ENCODE measurements at regions not wholly inside any gene's neighbourhood (a gene's known extent, or its start where the extent isn't known, plus 50 kb on each side); places are given as distances from the start of the nearest gene placed in this dataset.

- Histone ChIP-seq H3K4me3 (ENCODE audit: low read depth, low read length, poor library complexity, severe bottlenecking) (no peak overlapping the region), H3K4me2 (ENCODE audit: low read length) (no peak overlapping the region), H3K27ac (ENCODE audit: low read depth, low read length, poor library complexity, severe bottlenecking) (no peak overlapping the region), H3K27me3 (ENCODE audit: insufficient read depth, low read length) (no peaks in the 10 kb centered on the region), H3K4me1 (ENCODE audit: insufficient read depth, low read length, severe bottlenecking) (no peaks in the 10 kb centered on the region), H2AFZ (ENCODE audit: low read length) (no peak overlapping the region), H3K36me3 (ENCODE audit: insufficient read depth, low read length) (no peaks in the 10 kb centered on the region), H3K79me2 (ENCODE audit: insufficient read depth, low read length) (no peaks in the 10 kb centered on the region), H3F3A (ENCODE audit: insufficient read depth, low read length) (no peaks in the 10 kb centered on the region), H3K9me2 (ENCODE audit: low read depth, low read length) (no peaks in the 10 kb centered on the region), H3K9ac (ENCODE audit: low read length) (no peak overlapping the region), H3K9me3 (ENCODE audit: low read length) (no peaks in the 10 kb centered on the region), H4K20me1 (ENCODE audit: insufficient read depth, low read length) (no peaks in the 10 kb centered on the region)
- no peak for TF ChIP-seq CTCF (IDR thresholded peaks at IDR 0.05; ENCODE audit: low read length)
- no peak for TF ChIP-seq EZH2 (IDR thresholded peaks at IDR 0.05; ENCODE audit: borderline replicate concordance, low read length)
These were observed 432.7 kb upstream of the VSTM2A start for GRCh38 chr7:54109501-54109900.

- no peaks in the 10 kb centered on the region for H3K9me3 ChIP-seq (ENCODE audit: low read length)
- no peak overlapping the region for H3K9ac ChIP-seq (ENCODE audit: low read length)
- no peak overlapping the region for H3K27ac ChIP-seq (ENCODE audit: low read depth, low read length, poor library complexity, severe bottlenecking)
- no peaks in the 10 kb centered on the region for H3K4me1 ChIP-seq (ENCODE audit: insufficient read depth, low read length, severe bottlenecking)
- no peaks in the 10 kb centered on the region for H3K27me3 ChIP-seq (ENCODE audit: insufficient read depth, low read length)
- H4K20me1 ChIP-seq (ENCODE audit: insufficient read depth, low read length): no peaks in the 10 kb centered on the region
- H3F3A ChIP-seq (ENCODE audit: insufficient read depth, low read length): no peaks in the 10 kb centered on the region
- H3K79me2 ChIP-seq (ENCODE audit: insufficient read depth, low read length): no peaks in the 10 kb centered on the region
- no peak overlapping the region for H3K4me3 ChIP-seq (ENCODE audit: low read depth, low read length, poor library complexity, severe bottlenecking)
- H3K9me2 ChIP-seq (ENCODE audit: low read depth, low read length): no peaks in the 10 kb centered on the region
- H3K36me3 ChIP-seq (ENCODE audit: insufficient read depth, low read length): no peaks in the 10 kb centered on the region
- H2AFZ ChIP-seq (ENCODE audit: low read length): no peak overlapping the region
- no peak overlapping the region for H3K4me2 ChIP-seq (ENCODE audit: low read length)
- TF ChIP-seq CTCF (IDR thresholded peaks at IDR 0.05; ENCODE audit: low read length): no peak
- TF ChIP-seq EZH2 (IDR thresholded peaks at IDR 0.05; ENCODE audit: borderline replicate concordance, low read length): no peak
These were observed 430.2 kb upstream of the VSTM2A start for GRCh38 chr7:54111814-54112511.

- H3K79me2 ChIP-seq (ENCODE audit: insufficient read depth, low read length): no peaks in the 10 kb centered on the region
- H3K9ac ChIP-seq (ENCODE audit: low read length): no peak overlapping the region
- no peak overlapping the region for H3K4me2 ChIP-seq (ENCODE audit: low read length)
- no peaks in the 10 kb centered on the region for H3K9me2 ChIP-seq (ENCODE audit: low read depth, low read length)
- H4K20me1 ChIP-seq (ENCODE audit: insufficient read depth, low read length): no peaks in the 10 kb centered on the region
- H3K4me1 ChIP-seq (ENCODE audit: insufficient read depth, low read length, severe bottlenecking): no peaks in the 10 kb centered on the region
- no peaks in the 10 kb centered on the region for H3K36me3 ChIP-seq (ENCODE audit: insufficient read depth, low read length)
- no peak overlapping the region for H3K4me3 ChIP-seq (ENCODE audit: low read depth, low read length, poor library complexity, severe bottlenecking)
- TF ChIP-seq EZH2 (IDR thresholded peaks at IDR 0.05; ENCODE audit: borderline replicate concordance, low read length) (no peak), CTCF (IDR thresholded peaks at IDR 0.05; ENCODE audit: low read length) (no peak)
- no peak overlapping the region for H2AFZ ChIP-seq (ENCODE audit: low read length)
- H3K27me3 ChIP-seq (ENCODE audit: insufficient read depth, low read length): no peaks in the 10 kb centered on the region
- no peaks in the 10 kb centered on the region for H3F3A ChIP-seq (ENCODE audit: insufficient read depth, low read length)
- no peak overlapping the region for H3K27ac ChIP-seq (ENCODE audit: low read depth, low read length, poor library complexity, severe bottlenecking)
- no peaks in the 10 kb centered on the region for H3K9me3 ChIP-seq (ENCODE audit: low read length)
These were observed 429.6 kb upstream of the VSTM2A start for GRCh38 chr7:54112567-54112966.
